Ishikawa (cell line): ENCODE measurements at regions not wholly inside any gene's neighbourhood (a gene's known extent, or its start where the extent isn't known, plus 50 kb on each side); places are given as distances from the start of the nearest gene placed in this dataset.

ENCODE experiments used
- CEBPB ChIP-seq: IDR thresholded peaks from 2 replicates; pipeline ENCODE4 v1.6.1; 2012
- CREB1 ChIP-seq: IDR thresholded peaks from 2 replicates; pipeline ENCODE4 v1.6.1; 2012; ENCODE audit warnings: low read depth
- EGR1 ChIP-seq: IDR thresholded peaks from 2 replicates; pipeline ENCODE4 v1.6.1; 2012
- EP300 ChIP-seq: IDR thresholded peaks from 2 replicates; pipeline ENCODE4 v1.6.1; 2012; ENCODE audit warnings: borderline replicate concordance
- FOXM1 ChIP-seq: IDR thresholded peaks from 2 replicates; pipeline ENCODE4 v1.6.1; 2012; ENCODE audit warnings: low read depth, borderline replicate concordance
- NFIC ChIP-seq: IDR thresholded peaks from 2 replicates; pipeline ENCODE4 v1.6.1; 2012
- RAD21 ChIP-seq: IDR thresholded peaks from 2 replicates; pipeline ENCODE4 v1.6.1; 2012; ENCODE audit warnings: low read depth
- TAF1 ChIP-seq: IDR thresholded peaks from 2 replicates; pipeline ENCODE4 v1.6.1; 2012; ENCODE audit warnings: low read depth, mild to moderate bottlenecking
- TCF12 ChIP-seq: IDR thresholded peaks from 2 replicates; pipeline ENCODE4 v1.6.1; 2012; ENCODE audit warnings: low read depth
- TEAD4 ChIP-seq: IDR thresholded peaks from 2 replicates; pipeline ENCODE4 v1.6.1; 2012
- YY1 ChIP-seq: IDR thresholded peaks from 2 replicates; pipeline ENCODE4 v1.6.1; 2012; ENCODE audit warnings: low read depth
- ZBTB7A ChIP-seq: IDR thresholded peaks from 2 replicates; pipeline ENCODE4 v1.6.1; 2012; ENCODE audit warnings: low read depth
- TF ChIP-seq, protein P1 (sequence below): IDR thresholded peaks from 2 replicates; pipeline ENCODE4 v1.6.1; 2012
- TF ChIP-seq, protein P2 (sequence below): IDR thresholded peaks from 2 replicates; pipeline ENCODE4 v1.6.1; 2012
- TF ChIP-seq, protein P3 (sequence below): IDR thresholded peaks from 2 replicates; pipeline ENCODE4 v1.6.1; 2012; ENCODE audit warnings: low read depth, mild to moderate bottlenecking

DNA sequence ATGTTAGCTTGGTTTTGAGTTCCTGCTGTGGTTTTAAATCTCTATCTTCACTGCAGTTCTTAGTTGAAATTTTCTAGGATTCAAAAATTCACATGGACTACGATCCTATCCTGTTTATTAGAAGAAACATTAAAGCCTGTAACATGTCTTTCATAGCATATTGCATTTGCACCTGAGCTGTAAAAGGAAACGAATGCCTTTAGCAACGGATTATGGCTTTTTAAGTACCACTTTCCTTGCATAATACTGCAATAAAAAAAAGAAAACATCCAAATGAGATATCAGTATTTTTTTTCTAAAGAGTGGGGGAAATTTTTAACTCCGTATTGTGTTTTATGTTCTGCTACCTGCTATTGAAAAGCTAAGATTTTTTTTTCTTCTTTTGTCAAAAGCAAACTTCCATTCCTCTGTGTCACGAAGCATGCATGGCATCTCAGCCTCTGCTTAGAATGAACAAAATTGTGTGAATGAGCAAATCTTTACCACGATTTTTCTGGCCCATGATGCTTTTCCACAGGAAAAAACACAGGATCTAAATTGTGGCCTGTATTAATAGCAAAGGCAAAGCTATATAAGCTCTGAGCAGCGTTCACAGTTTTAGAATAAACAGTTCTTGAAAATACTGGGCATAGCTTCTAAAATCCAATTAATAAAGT is 110.0 kb upstream of the CDIN1 start:
- TF ChIP-seq EP300 (no peak), TCF12 (no peak), NFIC (no peak), TAF1 (no peak), TEAD4 (no peak), YY1 (no peak), FOXM1 (no peak), EGR1 (no peak), RAD21 (no peak), ZBTB7A (no peak), CEBPB (no peak)
- TF ChIP-seq, protein P1, sequence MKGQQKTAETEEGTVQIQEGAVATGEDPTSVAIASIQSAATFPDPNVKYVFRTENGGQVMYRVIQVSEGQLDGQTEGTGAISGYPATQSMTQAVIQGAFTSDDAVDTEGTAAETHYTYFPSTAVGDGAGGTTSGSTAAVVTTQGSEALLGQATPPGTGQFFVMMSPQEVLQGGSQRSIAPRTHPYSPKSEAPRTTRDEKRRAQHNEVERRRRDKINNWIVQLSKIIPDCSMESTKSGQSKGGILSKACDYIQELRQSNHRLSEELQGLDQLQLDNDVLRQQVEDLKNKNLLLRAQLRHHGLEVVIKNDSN: no peak
- TF ChIP-seq, protein P2, sequence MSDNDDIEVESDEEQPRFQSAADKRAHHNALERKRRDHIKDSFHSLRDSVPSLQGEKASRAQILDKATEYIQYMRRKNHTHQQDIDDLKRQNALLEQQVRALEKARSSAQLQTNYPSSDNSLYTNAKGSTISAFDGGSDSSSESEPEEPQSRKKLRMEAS: no peak
- TF ChIP-seq, protein P3, sequence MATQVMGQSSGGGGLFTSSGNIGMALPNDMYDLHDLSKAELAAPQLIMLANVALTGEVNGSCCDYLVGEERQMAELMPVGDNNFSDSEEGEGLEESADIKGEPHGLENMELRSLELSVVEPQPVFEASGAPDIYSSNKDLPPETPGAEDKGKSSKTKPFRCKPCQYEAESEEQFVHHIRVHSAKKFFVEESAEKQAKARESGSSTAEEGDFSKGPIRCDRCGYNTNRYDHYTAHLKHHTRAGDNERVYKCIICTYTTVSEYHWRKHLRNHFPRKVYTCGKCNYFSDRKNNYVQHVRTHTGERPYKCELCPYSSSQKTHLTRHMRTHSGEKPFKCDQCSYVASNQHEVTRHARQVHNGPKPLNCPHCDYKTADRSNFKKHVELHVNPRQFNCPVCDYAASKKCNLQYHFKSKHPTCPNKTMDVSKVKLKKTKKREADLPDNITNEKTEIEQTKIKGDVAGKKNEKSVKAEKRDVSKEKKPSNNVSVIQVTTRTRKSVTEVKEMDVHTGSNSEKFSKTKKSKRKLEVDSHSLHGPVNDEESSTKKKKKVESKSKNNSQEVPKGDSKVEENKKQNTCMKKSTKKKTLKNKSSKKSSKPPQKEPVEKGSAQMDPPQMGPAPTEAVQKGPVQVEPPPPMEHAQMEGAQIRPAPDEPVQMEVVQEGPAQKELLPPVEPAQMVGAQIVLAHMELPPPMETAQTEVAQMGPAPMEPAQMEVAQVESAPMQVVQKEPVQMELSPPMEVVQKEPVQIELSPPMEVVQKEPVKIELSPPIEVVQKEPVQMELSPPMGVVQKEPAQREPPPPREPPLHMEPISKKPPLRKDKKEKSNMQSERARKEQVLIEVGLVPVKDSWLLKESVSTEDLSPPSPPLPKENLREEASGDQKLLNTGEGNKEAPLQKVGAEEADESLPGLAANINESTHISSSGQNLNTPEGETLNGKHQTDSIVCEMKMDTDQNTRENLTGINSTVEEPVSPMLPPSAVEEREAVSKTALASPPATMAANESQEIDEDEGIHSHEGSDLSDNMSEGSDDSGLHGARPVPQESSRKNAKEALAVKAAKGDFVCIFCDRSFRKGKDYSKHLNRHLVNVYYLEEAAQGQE: no peak

DNA sequence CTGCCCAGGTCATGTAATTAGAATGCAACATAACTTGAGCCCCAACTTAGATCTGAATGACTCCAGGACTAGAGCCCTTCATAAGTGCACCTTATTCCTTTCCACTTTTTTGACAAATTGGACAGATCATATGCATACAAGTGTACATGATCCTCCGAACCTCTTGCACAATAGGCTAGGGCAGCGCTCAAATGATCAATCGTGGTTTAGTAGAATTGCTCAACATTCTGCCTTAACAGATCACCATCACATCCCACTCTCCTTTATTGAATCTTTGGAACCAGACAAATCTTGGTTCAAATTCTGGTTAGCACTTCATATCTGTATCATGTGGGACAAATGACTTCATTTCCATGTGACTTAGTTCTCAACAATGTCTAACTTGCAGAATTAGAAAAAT is 106.8 kb upstream of the CDIN1 start:
- TF ChIP-seq ZBTB7A (no peak), RAD21 (no peak), CREB1 (no peak), FOXM1 (no peak), TAF1 (no peak), EP300 (no peak), TCF12 (no peak), TEAD4 (no peak), YY1 (no peak), EGR1 (no peak), NFIC (no peak), CEBPB (no peak)
- TF ChIP-seq, protein P2: no peak
- TF ChIP-seq, protein P1: no peak
- TF ChIP-seq, protein P3: no peak

DNA sequence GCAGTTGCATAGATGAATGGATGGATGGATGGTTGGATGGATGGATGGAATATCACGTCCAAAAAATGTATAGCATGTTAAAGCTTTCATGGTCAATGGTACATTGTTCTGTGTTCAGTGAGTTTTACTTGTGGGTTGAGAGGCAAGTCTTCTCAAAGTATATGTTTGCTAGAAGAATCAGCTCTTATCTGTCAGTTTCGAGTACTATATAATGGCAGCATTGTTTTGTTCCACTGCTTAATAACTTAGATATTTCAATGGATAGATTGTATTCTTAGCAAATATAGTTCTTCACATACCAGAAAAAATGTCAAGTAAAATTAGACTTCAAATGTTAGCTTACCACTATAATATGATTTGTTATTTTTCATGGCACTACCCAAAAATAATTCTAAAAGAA is 100.9 kb upstream of the CDIN1 start:
- TF ChIP-seq, protein P1: no peak
- TF ChIP-seq NFIC: no peak
- TF ChIP-seq, protein P2: no peak
- TF ChIP-seq TAF1: no peak
- TF ChIP-seq, protein P3: no peak
- TF ChIP-seq ZBTB7A: no peak
- no peak for TF ChIP-seq RAD21
- no peak for TF ChIP-seq CREB1
- TF ChIP-seq EP300: no peak
